DMS53 treated with DMSO at 0.1 percent for 48 hours (cell line): ENCODE measurements at regions not wholly inside any gene's neighbourhood (a gene's known extent, or its start where the extent isn't known, plus 50 kb on each side); places are given as distances from the start of the nearest gene placed in this dataset.

ENCODE experiments used
- DNase-seq: peaks from one replicate; lab custom pipeline; 2025; ENCODE audit not compliant: unreplicated experiment; lab: John Stamatoyannopoulos, UW

DNA sequence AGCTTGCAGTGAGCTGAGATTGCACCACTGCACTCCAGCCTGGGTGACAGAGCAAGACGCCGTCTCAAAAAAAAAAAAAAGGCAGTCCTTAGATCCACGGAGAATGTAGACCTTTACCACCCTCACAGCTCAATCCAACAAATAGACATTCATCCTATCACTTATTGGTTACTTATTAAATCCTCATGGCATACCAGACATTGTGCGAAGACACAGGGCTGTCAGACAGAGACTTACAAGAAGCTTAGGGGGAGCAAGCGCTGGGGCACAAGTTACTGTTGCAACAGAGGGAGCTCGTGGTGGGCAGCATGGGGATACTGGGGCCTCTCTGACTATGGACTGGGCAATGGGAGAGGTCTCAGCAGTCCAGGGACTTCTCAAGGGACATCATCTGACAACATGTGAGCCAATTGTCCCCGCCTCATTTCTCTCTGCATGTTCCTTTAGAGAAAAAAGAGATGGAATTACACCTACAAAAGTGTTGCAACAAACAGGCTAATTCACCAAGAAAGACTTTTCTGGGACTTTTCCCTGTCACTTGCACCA lies 82.8 kb upstream of the TNS3 start:
- no peak for DNase-seq

DNA sequence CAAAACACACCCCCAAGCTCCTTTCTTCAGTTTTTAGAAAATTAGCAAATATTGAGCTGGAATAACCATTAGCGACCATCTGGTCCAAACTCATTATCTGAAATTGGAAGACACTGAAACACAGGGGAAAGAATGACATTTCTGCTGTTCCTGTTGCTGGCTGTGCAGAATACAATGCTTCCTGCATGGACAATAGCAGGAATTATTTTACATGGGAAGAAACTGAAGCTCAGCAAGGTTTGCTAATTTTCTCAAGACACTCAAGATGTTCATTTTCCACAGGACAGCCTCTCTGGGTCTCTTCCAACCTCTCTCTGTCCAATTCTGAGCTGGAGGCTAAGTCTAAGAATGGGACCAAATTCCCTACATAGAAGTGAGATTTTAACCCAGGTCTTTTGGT lies 81.9 kb upstream of the TNS3 start:
- no peak for DNase-seq

GRCh38 chr7:47663213-47663612 lies 81.3 kb upstream of the TNS3 start:
- no peak for DNase-seq

- no peak for DNase-seq
Observed at GRCh38 chr7:47661051-47661714, 79.3 kb upstream of the TNS3 start.

DNA sequence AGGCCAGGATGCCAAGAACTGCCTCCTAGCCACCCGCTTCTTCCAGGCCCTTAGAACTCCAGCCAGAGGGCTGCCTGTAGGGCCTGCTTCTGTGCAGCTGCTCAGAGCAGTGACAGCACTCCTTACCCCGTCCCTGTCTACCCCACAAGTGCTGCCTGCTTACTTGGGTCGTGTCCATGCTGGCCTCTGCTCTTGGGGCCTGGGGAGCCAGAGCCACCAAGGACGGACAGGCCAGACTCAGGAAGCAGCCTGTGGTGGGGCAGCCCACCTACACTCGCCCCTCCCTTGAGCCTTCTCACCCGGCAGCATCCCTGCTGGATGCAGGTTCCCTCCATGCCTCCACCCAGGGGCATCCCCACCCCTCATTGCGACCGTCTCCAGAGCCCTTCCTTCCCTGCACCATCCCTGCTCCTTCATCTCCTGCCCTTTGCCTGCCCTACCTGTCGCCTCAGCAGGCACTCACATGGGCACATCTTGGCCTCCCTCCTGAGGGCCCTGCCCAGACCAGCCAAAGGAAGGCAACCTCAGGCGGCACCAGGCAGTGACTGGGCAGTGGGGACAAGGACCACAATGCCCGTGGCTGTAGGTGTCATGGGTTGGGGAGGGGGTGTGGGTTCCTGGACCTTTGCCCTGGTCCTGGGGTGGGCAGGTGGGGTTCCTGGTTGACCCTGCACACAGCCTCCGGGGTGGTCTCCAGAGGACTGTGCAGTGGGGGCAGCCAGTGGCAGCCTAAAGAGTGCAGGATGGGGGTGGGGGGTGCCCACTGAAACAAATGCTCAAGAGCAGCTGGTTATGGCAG lies 78.0 kb upstream of the TNS3 start:
- DNase-seq, result no peak

DNA sequence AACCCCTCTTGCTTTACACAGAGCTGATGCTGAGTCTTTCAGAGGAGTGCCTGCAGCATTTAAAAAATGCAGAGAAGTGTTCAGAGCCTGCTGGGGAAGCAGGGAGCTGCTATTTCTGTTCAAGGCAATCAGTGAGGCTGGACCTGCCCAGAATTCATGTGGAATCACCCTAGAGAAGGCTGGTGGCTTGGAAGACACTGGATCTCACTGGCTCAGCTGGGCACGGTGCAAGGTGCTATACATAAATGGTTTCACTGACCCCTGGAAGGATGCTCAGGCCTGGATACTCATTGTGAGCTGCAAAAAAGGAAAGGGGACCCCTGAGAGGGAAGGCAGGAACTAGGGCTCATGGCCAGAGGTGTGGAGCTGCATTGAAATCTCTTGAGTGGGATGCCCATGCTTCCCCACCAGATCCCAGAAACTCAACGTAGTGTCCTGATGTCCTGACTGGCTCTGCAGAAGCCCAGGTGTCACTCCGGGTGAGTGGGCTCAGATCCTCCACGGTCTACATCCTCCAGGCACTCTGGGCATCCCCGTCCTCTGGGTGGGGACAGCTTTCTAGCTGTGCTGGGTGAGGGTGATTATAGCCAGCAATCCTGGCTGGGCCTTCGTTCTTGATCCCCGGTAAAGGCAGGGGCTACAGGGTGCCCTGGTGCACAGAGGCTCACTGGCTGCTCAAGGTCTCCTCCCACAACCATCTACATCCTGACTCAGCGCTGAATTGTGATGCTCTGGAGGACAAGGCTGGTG lies 77.2 kb upstream of the TNS3 start:
- no peak for DNase-seq

GRCh38 chr7:47657126-47657525 lies 75.2 kb upstream of the TNS3 start:
- DNase-seq, result no peak

DNA sequence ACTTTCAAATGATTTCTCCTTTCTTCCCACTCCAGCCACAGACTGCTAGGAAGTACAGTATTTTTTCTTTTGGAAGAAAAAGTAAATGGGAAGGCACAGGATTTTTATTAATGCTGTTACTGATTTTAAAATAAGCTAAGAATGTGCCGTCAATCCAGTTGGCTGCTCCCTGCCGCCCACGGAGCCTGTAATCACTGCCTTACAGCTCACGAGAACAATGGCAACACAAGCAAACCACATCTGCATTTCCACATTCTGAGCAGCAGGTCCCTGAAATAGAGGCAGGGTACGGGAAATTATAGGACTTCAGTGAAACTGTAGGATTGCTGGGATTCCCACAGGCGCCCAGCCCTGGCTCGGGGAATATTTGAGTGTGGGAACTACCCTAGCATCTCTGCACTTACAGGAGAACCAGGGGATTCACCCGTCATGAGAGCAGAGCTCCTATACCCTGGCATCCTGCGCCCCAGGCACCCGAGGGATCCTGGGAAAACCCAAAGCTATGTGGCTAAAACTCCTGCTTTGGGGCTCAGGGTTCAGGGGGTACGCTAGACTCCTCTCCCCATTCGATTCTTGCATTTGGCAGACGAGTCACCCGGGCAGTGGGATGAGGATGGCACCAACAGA lies 72.9 kb upstream of the TNS3 start:
- no peak for DNase-seq

- DNase-seq, result no peak
Observed at GRCh38 chr7:47653550-47654411, 71.9 kb upstream of the TNS3 start.

GRCh38 chr7:47652591-47652990 lies 70.7 kb upstream of the TNS3 start:
- no peak for DNase-seq

GRCh38 chr7:47651355-47652317 lies 69.7 kb upstream of the TNS3 start:
- DNase-seq, result no peak

GRCh38 chr7:47649919-47650318 lies 68.0 kb upstream of the TNS3 start:
- no peak for DNase-seq

DNA sequence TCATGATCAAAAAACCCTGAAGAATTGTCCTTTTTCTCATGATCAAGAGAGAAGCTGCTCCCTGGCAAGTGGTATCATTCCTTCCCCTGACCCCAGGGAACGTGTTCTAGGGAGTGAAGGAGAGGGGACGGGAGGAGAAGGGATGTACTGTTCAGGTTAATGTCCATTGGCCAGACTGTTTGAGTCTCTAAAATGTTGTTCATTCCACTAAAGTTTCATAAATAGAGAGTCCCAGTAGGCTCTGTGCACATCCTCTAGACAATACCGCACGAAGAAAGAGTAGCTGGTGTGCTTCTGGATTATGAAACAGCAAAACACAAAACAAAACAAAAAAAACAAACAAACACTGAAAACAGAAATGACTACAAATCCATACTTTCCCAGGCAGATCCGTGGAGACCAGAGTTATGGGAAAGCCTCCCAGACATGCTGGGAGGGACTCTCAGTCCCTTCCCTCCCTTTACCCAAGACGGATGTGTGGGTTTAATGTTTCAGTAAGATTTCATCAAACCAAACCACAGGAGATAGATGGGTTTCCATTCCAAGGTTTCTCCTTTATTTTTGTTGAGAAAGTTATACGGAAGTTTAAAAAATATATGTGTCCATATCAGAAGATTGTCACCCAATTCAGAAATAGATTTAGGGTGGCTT lies 66.5 kb upstream of the TNS3 start:
- DNase-seq, result no peak

GRCh38 chr7:47647918-47648250 lies 66.0 kb upstream of the TNS3 start:
- no peak for DNase-seq

DNA sequence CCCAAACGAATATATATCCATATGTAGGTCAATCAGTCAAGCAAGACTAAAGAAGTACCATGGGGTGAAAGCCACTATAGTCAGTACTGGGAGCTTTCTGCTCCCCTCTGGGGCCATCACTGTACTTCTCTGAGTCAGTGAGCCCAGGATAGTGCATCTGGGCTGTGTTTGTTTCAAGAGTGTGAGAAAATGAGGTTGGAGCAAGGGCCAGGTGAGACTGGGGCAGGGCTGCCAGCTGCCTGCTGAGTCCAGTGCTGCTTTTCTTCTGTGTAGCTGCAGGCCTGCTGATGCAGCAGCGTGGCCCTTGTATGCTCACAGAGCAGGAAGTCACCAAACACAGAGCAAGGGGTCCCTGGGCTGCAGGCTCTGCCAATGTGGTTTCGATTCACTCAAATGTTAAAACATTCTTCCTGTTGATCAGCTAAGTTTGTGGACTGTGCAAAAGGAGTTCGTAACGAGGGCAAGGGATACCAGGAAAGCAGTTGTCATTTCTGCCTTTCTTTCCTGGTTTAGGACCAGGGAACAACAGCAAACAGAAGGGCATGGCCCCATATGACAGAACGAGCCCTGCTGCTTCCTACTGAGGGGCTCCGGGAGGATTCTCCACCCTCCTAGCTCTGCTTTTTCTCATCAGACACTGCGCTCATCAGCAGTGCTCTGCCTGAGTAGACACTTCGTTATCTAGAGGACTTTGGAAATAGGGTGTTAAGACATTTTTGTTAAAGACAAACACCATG lies 65.4 kb upstream of the TNS3 start:
- no peak for DNase-seq

DNA sequence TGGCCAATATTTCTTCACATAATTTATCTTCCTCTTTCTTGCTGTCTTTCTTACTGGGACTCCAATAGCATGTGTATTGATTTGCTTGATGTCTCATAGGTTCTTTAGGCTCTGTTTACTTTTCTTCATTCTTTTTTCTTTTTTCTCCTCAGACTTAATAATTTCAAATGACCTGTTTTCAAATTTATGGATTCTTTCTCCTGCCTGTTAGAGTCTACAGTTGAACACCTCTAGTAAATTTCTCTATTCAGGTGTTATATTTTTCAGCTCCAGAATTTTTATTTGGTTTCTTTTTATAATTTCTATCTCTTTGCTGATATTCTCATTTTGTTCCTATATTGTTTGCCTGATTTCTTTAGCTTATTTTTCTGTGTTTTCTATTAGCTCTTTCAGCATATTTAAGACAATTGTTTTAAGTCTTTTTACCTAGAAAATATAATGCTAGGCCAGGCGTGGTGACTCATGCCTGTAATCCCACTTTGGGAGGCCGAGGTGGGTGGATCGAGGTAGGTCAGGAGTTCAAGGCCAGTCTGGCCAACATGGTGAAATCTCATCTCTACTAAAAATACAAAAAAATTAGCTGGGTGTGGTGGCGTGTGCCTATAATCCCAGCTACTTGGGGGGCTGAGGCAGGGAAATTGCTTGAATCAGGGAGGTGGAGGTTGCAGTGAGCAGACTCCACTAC lies 61.9 kb upstream of the TNS3 start:
- no peak for DNase-seq

- DNase-seq, result no peak
Observed at GRCh38 chr7:47640265-47640664, 58.4 kb upstream of the TNS3 start.
